ENCODE measurements at regions not wholly inside any gene's neighbourhood (a gene's known extent, or its start where the extent isn't known, plus 50 kb on each side); places are given as distances from the start of the nearest gene placed in this dataset.

GRCh38 chr6:23620911-23621401 is 505.1 kb upstream of the NRSN1 start:
- H3K4me3 ChIP-seq (ENCODE audit: low read depth, low read length) = no peak overlapping the region
- no peak for TF ChIP-seq CTCF (IDR thresholded peaks at IDR 0.05; ENCODE audit: control insufficient read depth, extremely low read depth, insufficient read depth)
- no peak for DNase-seq (ENCODE audit: low read depth)

- no peak overlapping the region for H3K4me3 ChIP-seq (ENCODE audit: low read depth, low read length)
- TF ChIP-seq CTCF (IDR thresholded peaks at IDR 0.05; ENCODE audit: control insufficient read depth, extremely low read depth, insufficient read depth) = no peak
- DNase-seq (ENCODE audit: low read depth) = no peak
Measured at GRCh38 chr6:23630726-23631635, 495.0 kb upstream of the NRSN1 start.

GRCh38 chr6:23633996-23634395 is 492.0 kb upstream of the NRSN1 start:
- no peak overlapping the region for H3K4me3 ChIP-seq (ENCODE audit: low read depth, low read length)
- TF ChIP-seq CTCF (IDR thresholded peaks at IDR 0.05; ENCODE audit: control insufficient read depth, extremely low read depth, insufficient read depth) = no peak
- DNase-seq (ENCODE audit: low read depth) = no peak

- H3K4me3 ChIP-seq (ENCODE audit: low read depth, low read length) = no peak overlapping the region
- DNase-seq (ENCODE audit: low read depth) = peak; percentile 54
- TF ChIP-seq CTCF (IDR thresholded peaks at IDR 0.05; ENCODE audit: control insufficient read depth, extremely low read depth, insufficient read depth) = no peak
Measured at GRCh38 chr6:23635150-23635549, 490.9 kb upstream of the NRSN1 start.

- DNase-seq (ENCODE audit: low read depth) = no peak
- no peak overlapping the region for H3K4me3 ChIP-seq (ENCODE audit: low read depth, low read length)
- no peak for TF ChIP-seq CTCF (IDR thresholded peaks at IDR 0.05; ENCODE audit: control insufficient read depth, extremely low read depth, insufficient read depth)
Measured at GRCh38 chr6:23637296-23637695, 488.7 kb upstream of the NRSN1 start.

- TF ChIP-seq CTCF (IDR thresholded peaks at IDR 0.05; ENCODE audit: control insufficient read depth, extremely low read depth, insufficient read depth) = no peak
- H3K4me3 ChIP-seq (ENCODE audit: low read depth, low read length) = no peak overlapping the region
- no peak for DNase-seq (ENCODE audit: low read depth)
Measured at GRCh38 chr6:23642849-23643248, 483.2 kb upstream of the NRSN1 start.

All from LNCaP clone FGC (cell line).